ENCODE measurements at regions not wholly inside any gene's neighbourhood (a gene's known extent, or its start where the extent isn't known, plus 50 kb on each side); places are given as distances from the start of the nearest gene placed in this dataset.

- no peak for DNase-seq (ENCODE audit: extremely low spot score)
- CTCF ChIA-PET: no interaction called here
Measured at GRCh38 chr20:4303136-4303535, 54.0 kb upstream of the ADRA1D start.

GRCh38 chr20:4300921-4301320 lies 51.8 kb upstream of the ADRA1D start:
- ChIA-PET POLR2A (no interaction called here), CTCF (no interaction called here)

More at GRCh38 chr20:4303136-4303535, 54.0 kb upstream of the ADRA1D start:
- TF ChIP-seq FOXM1 (IDR thresholded peaks at IDR 0.05; ENCODE audit: borderline replicate concordance): no peak
- POLR2A ChIA-PET: no interaction called here

GRCh38 chr20:4300401-4300800 lies 51.3 kb upstream of the ADRA1D start:
- ChIA-PET CTCF (no interaction called here), POLR2A (no interaction called here)
- no peak for TF ChIP-seq SP1 (IDR thresholded peaks at IDR 0.05)
- TF ChIP-seq FOXK2 (IDR thresholded peaks at IDR 0.05): no peak
- no peak for TF ChIP-seq L3MBTL2 (conservative IDR thresholded peaks at IDR 0.05)
- TF ChIP-seq TARDBP (IDR thresholded peaks at IDR 0.05): no peak
- no peak for TF ChIP-seq BHLHE40 (IDR thresholded peaks at IDR 0.05; ENCODE audit: borderline replicate concordance)
- TF ChIP-seq ZNF384 (IDR thresholded peaks at IDR 0.05): no peak
- TF ChIP-seq LEF1 (IDR thresholded peaks at IDR 0.05; ENCODE audit: borderline replicate concordance): no peak
- no peak for TF ChIP-seq ARNT (IDR thresholded peaks at IDR 0.05)
- TF ChIP-seq CTBP1 (IDR thresholded peaks at IDR 0.05; ENCODE audit: borderline replicate concordance): no peak
- TF ChIP-seq FOXM1 (IDR thresholded peaks at IDR 0.05; ENCODE audit: borderline replicate concordance): no peak
- TF ChIP-seq NFRKB (IDR thresholded peaks at IDR 0.05): no peak
- TF ChIP-seq PKNOX1 (IDR thresholded peaks at IDR 0.05): no peak
- no peak for TF ChIP-seq FOXA1 (IDR thresholded peaks at IDR 0.05)
- TF ChIP-seq HDGF (IDR thresholded peaks at IDR 0.05; ENCODE audit: borderline replicate concordance): no peak
- DNase-seq (ENCODE audit: extremely low spot score): no peak

More at GRCh38 chr20:4300921-4301320, 51.8 kb upstream of the ADRA1D start:
- TF ChIP-seq ARNT (IDR thresholded peaks at IDR 0.05): no peak
- no peak for TF ChIP-seq SUZ12 (IDR thresholded peaks at IDR 0.05)
- TF ChIP-seq HDGF (IDR thresholded peaks at IDR 0.05; ENCODE audit: borderline replicate concordance): no peak
- TF ChIP-seq NFRKB (IDR thresholded peaks at IDR 0.05): no peak
- TF ChIP-seq SP1 (IDR thresholded peaks at IDR 0.05): no peak
- no peak for TF ChIP-seq FOXK2 (IDR thresholded peaks at IDR 0.05)
- TF ChIP-seq PKNOX1 (IDR thresholded peaks at IDR 0.05): no peak
- TF ChIP-seq TARDBP (IDR thresholded peaks at IDR 0.05): no peak
- no peak for TF ChIP-seq FOXM1 (IDR thresholded peaks at IDR 0.05; ENCODE audit: borderline replicate concordance)
- TF ChIP-seq CTBP1 (IDR thresholded peaks at IDR 0.05; ENCODE audit: borderline replicate concordance): no peak
- no peak for TF ChIP-seq BHLHE40 (IDR thresholded peaks at IDR 0.05; ENCODE audit: borderline replicate concordance)
- no peak for TF ChIP-seq L3MBTL2 (conservative IDR thresholded peaks at IDR 0.05)
- TF ChIP-seq ZNF384 (IDR thresholded peaks at IDR 0.05): no peak
- no peak for TF ChIP-seq ELF4 (IDR thresholded peaks at IDR 0.05)
- TF ChIP-seq FOXA1 (IDR thresholded peaks at IDR 0.05): no peak
- no peak for DNase-seq (ENCODE audit: extremely low spot score)

GRCh38 chr20:4299773-4300172 lies 50.7 kb upstream of the ADRA1D start:
- DNase-seq (ENCODE audit: extremely low spot score): no peak
- CTCF ChIA-PET: no interaction called here
- TF ChIP-seq ZNF384 (IDR thresholded peaks at IDR 0.05): no peak
- no peak for TF ChIP-seq FOXK2 (IDR thresholded peaks at IDR 0.05)
- TF ChIP-seq L3MBTL2 (conservative IDR thresholded peaks at IDR 0.05): no peak
- TF ChIP-seq ELF4 (IDR thresholded peaks at IDR 0.05): no peak
- TF ChIP-seq PKNOX1 (IDR thresholded peaks at IDR 0.05): no peak
- no peak for TF ChIP-seq SP1 (IDR thresholded peaks at IDR 0.05)
- no peak for TF ChIP-seq SUZ12 (IDR thresholded peaks at IDR 0.05)
- TF ChIP-seq LEF1 (IDR thresholded peaks at IDR 0.05; ENCODE audit: borderline replicate concordance): no peak
- no peak for TF ChIP-seq FOXM1 (IDR thresholded peaks at IDR 0.05; ENCODE audit: borderline replicate concordance)
- no peak for TF ChIP-seq BHLHE40 (IDR thresholded peaks at IDR 0.05; ENCODE audit: borderline replicate concordance)
- no peak for TF ChIP-seq TARDBP (IDR thresholded peaks at IDR 0.05)
- no peak for TF ChIP-seq NFRKB (IDR thresholded peaks at IDR 0.05)
- no peak for TF ChIP-seq ARNT (IDR thresholded peaks at IDR 0.05)
- POLR2A ChIA-PET: no interaction called here

GRCh38 chr20:4299216-4299615 lies 50.1 kb upstream of the ADRA1D start:
- TF ChIP-seq PKNOX1 (IDR thresholded peaks at IDR 0.05): no peak
- TF ChIP-seq LEF1 (IDR thresholded peaks at IDR 0.05; ENCODE audit: borderline replicate concordance): no peak
- no peak for TF ChIP-seq FOXK2 (IDR thresholded peaks at IDR 0.05)
- TF ChIP-seq CTBP1 (IDR thresholded peaks at IDR 0.05; ENCODE audit: borderline replicate concordance): no peak
- no peak for TF ChIP-seq ZNF384 (IDR thresholded peaks at IDR 0.05)
- no peak for TF ChIP-seq TARDBP (IDR thresholded peaks at IDR 0.05)
- TF ChIP-seq FOXM1 (IDR thresholded peaks at IDR 0.05; ENCODE audit: borderline replicate concordance): no peak
- TF ChIP-seq SUZ12 (IDR thresholded peaks at IDR 0.05): no peak
- no peak for TF ChIP-seq ELF4 (IDR thresholded peaks at IDR 0.05)
- no peak for TF ChIP-seq ARNT (IDR thresholded peaks at IDR 0.05)
- TF ChIP-seq FOXA1 (IDR thresholded peaks at IDR 0.05): no peak
- TF ChIP-seq SP1 (IDR thresholded peaks at IDR 0.05): no peak
- TF ChIP-seq NFRKB (IDR thresholded peaks at IDR 0.05): no peak
- TF ChIP-seq HDGF (IDR thresholded peaks at IDR 0.05; ENCODE audit: borderline replicate concordance): no peak
- no peak for TF ChIP-seq L3MBTL2 (conservative IDR thresholded peaks at IDR 0.05)
- ChIA-PET CTCF (no interaction called here), POLR2A (no interaction called here)
- DNase-seq (ENCODE audit: extremely low spot score): no peak
